Sigmoid colon (tissue), 4 donors: ENCODE measurements at regions not wholly inside any gene's neighbourhood (a gene's known extent, or its start where the extent isn't known, plus 50 kb on each side); places are given as distances from the start of the nearest gene placed in this dataset.

ENCODE experiments used
- EP300 ChIP-seq, 4 donors: sonication (generic); formaldehyde crosslinking; IDR thresholded peaks; one replicate each; pipeline ENCODE4 v1.6.1; 2017; ENCODE audit warnings: antibody characterized with exemption in 4 of 4
- POLR2A ChIP-seq, 2 donors: fragments of 450-650 bp; IDR thresholded peaks; one replicate each; pipeline ENCODE4 v1.6.1; 2016; ENCODE audit warnings: antibody characterized with exemption in 2 of 2, mild to moderate bottlenecking in 2 of 2, moderate library complexity in 2 of 2
- TF ChIP-seq, protein P1 (sequence below), 4 experiments: fragments of 450-650 bp in 3 of 4; fragments of 200-600 bp in 1 of 4; IDR thresholded peaks; one replicate each; pipeline ENCODE4 v1.5.1; 2016 to 2019; ENCODE audit warnings: antibody characterized with exemption in 4 of 4, mild to moderate bottlenecking in 3 of 4, moderate library complexity in 2 of 4

DNA sequence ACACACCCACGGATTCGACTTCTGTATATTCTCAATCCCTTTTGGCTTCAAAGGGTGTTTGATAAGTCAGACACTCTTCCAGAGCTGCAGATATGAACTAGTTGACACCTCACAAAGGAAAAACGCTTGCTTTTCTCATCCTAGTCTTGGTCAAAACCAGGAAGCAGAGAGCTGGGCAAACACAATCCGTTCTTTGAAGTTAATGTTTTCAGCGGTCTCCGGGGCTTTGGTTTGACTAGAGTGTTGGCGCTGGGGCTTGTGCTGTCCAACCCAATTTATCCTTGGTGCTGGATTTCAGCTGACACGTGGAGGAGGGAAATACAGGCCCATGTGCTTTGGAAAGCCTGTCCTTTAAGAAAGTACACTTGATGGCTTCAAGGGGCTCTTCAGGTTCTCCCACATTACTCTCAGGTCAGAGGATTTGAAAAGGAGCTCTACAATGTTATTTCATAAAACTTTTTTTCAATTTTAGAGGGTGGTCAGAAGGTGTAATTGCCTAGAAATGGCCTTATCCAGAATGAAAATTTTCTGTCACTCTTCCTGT, 985.8 kb downstream of the VRK1 start:
- TF ChIP-seq POLR2A (IDR thresholded peaks at IDR 0.05) = no peak
- TF ChIP-seq EP300 (IDR thresholded peaks at IDR 0.05) = no peak
- TF ChIP-seq, protein P1, sequence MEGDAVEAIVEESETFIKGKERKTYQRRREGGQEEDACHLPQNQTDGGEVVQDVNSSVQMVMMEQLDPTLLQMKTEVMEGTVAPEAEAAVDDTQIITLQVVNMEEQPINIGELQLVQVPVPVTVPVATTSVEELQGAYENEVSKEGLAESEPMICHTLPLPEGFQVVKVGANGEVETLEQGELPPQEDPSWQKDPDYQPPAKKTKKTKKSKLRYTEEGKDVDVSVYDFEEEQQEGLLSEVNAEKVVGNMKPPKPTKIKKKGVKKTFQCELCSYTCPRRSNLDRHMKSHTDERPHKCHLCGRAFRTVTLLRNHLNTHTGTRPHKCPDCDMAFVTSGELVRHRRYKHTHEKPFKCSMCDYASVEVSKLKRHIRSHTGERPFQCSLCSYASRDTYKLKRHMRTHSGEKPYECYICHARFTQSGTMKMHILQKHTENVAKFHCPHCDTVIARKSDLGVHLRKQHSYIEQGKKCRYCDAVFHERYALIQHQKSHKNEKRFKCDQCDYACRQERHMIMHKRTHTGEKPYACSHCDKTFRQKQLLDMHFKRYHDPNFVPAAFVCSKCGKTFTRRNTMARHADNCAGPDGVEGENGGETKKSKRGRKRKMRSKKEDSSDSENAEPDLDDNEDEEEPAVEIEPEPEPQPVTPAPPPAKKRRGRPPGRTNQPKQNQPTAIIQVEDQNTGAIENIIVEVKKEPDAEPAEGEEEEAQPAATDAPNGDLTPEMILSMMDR (IDR thresholded peaks at IDR 0.05) = no peak
